OCI-LY1 (cell line): ENCODE measurements at regions not wholly inside any gene's neighbourhood (a gene's known extent, or its start where the extent isn't known, plus 50 kb on each side); places are given as distances from the start of the nearest gene placed in this dataset.

Experiments used
- H2AFZ ChIP-seq: fragments of 200-600 bp; sonication (generic), shearing (Covaris generic); 2 replicates; pipeline ENCODE4 v1.6.0; 2014; ENCODE audit warnings: antibody characterized with exemption, mild to moderate bottlenecking, low read length
- H3F3A ChIP-seq: fragments of 200-600 bp; sonication (generic), shearing (Covaris generic); 2 replicates; pipeline ENCODE4 v1.6.0; 2014; ENCODE audit warnings: mild to moderate bottlenecking, antibody characterized with exemption, low read length, moderate library complexity; ENCODE audit not compliant: insufficient read depth
- H3K27ac ChIP-seq: fragments of 200-600 bp; sonication (generic); 2 replicates; pipeline ENCODE4 v1.5.1; 2014; ENCODE audit warnings: low read length, mixed run types, mild to moderate bottlenecking, low read depth; ENCODE audit not compliant: poor library complexity, severe bottlenecking
- H3K27me3 ChIP-seq: fragments of 200-600 bp; sonication (generic); 2 replicates; pipeline ENCODE4 v1.6.0; 2014; ENCODE audit warnings: antibody characterized with exemption, mild to moderate bottlenecking, low read length, moderate library complexity; ENCODE audit not compliant: insufficient read depth
- H3K36me3 ChIP-seq: fragments of 200-600 bp; sonication (generic); 2 replicates; pipeline ENCODE4 v1.6.1; 2014; ENCODE audit warnings: mild to moderate bottlenecking, antibody characterized with exemption, low read length, moderate library complexity, mixed read lengths; ENCODE audit not compliant: insufficient read depth
- H3K4me1 ChIP-seq: fragments of 200-600 bp; sonication (generic); 2 replicates; pipeline ENCODE4 v1.5.1; 2014; ENCODE audit warnings: mild to moderate bottlenecking, low read length, moderate library complexity; ENCODE audit not compliant: insufficient read depth, severe bottlenecking
- H3K4me2 ChIP-seq: fragments of 200-600 bp; sonication (generic), shearing (Covaris generic); 2 replicates; pipeline ENCODE4 v1.6.1; 2014; ENCODE audit warnings: low read length
- H3K4me3 ChIP-seq: fragments of 200-600 bp; sonication (generic); 2 replicates; pipeline ENCODE4 v1.5.1; 2014; ENCODE audit warnings: low read length, low read depth, mild to moderate bottlenecking, mixed read lengths; ENCODE audit not compliant: poor library complexity, severe bottlenecking
- H3K79me2 ChIP-seq: fragments of 200-600 bp; shearing (Covaris generic); 2 replicates; pipeline ENCODE4 v1.6.1; 2016; ENCODE audit warnings: mixed run types, low read length, mixed read lengths; ENCODE audit not compliant: insufficient read depth
- H3K9ac ChIP-seq: fragments of 200-600 bp; sonication (generic), shearing (Covaris generic); 2 replicates; pipeline ENCODE4 v1.6.1; 2014; ENCODE audit warnings: mild to moderate bottlenecking, low read length, mixed read lengths
- H3K9me2 ChIP-seq: fragments of 200-600 bp; sonication (generic), shearing (Covaris generic); 2 replicates; pipeline ENCODE4 v1.6.1; 2014; ENCODE audit warnings: low read depth, mild to moderate bottlenecking, low read length, mixed read lengths
- H3K9me3 ChIP-seq: fragments of 200-600 bp; shearing (Covaris generic); 2 replicates; pipeline ENCODE4 v1.6.1; 2014; ENCODE audit warnings: low read length, mixed read lengths
- H4K20me1 ChIP-seq: fragments of 200-600 bp; sonication (generic), shearing (Covaris generic); 2 replicates; pipeline ENCODE4 v1.6.0; 2016; ENCODE audit warnings: mild to moderate bottlenecking, low read length; ENCODE audit not compliant: insufficient read depth
- EZH2 ChIP-seq: fragments of 200-600 bp; sonication (generic), shearing (Covaris generic); IDR thresholded peaks from 2 replicates; pipeline ENCODE4 v1.8.0; 2017; ENCODE audit warnings: borderline replicate concordance, mixed run types, mild to moderate bottlenecking, antibody characterized with exemption, low read length, moderate library complexity, mixed read lengths
- TF ChIP-seq, protein P1 (sequence below): fragments of 200-600 bp; sonication (generic), shearing (Covaris generic); IDR thresholded peaks from 2 replicates; pipeline ENCODE4 v1.5.1; 2017; ENCODE audit warnings: mild to moderate bottlenecking, antibody characterized with exemption, low read length, moderate library complexity, mixed read lengths

DNA sequence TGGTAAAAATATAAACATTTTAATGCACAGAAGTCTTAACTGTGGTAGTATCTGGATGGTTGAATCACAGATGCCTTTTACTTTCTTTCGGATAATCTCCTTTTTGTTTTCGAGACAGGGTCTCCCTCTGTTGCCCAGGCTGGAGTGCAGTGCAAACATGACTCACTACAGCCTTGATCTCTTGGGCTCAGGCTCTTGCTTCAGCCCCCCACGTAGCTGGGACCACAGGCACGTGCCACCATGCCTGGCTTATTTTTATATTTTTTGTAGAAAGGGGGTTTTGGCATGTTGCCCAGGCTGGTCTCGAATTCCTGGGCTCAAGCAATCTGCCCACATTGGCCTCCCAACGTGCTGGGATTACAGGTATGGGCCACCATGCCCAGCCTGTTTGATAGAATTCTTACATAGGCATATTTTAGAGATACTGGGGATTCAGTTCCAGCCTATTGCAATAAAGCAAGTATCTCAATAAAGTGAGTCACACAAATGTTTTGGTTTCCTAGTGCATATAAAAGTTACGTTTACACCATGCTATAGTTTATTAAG lies 99.2 kb downstream of the SNAPC1 start:
- H3K36me3 ChIP-seq: no peaks in the 10 kb centered on the region
- H3K9me3 ChIP-seq: no peaks in the 10 kb centered on the region
- no peaks in the 10 kb centered on the region for H3F3A ChIP-seq
- no peak overlapping the region for H3K4me2 ChIP-seq
- H3K4me1 ChIP-seq: no peaks in the 10 kb centered on the region
- H3K9me2 ChIP-seq: no peaks in the 10 kb centered on the region
- TF ChIP-seq EZH2: no peak
- TF ChIP-seq, protein P1, sequence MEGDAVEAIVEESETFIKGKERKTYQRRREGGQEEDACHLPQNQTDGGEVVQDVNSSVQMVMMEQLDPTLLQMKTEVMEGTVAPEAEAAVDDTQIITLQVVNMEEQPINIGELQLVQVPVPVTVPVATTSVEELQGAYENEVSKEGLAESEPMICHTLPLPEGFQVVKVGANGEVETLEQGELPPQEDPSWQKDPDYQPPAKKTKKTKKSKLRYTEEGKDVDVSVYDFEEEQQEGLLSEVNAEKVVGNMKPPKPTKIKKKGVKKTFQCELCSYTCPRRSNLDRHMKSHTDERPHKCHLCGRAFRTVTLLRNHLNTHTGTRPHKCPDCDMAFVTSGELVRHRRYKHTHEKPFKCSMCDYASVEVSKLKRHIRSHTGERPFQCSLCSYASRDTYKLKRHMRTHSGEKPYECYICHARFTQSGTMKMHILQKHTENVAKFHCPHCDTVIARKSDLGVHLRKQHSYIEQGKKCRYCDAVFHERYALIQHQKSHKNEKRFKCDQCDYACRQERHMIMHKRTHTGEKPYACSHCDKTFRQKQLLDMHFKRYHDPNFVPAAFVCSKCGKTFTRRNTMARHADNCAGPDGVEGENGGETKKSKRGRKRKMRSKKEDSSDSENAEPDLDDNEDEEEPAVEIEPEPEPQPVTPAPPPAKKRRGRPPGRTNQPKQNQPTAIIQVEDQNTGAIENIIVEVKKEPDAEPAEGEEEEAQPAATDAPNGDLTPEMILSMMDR: no peak
- H3K27me3 ChIP-seq: no peaks in the 10 kb centered on the region; the same call in 1 of the 2 replicates
- H3K79me2 ChIP-seq: no peaks in the 10 kb centered on the region
- no peak overlapping the region for H3K27ac ChIP-seq
- no peak overlapping the region for H3K4me3 ChIP-seq
- H2AFZ ChIP-seq: no peak overlapping the region
- H4K20me1 ChIP-seq: no peaks in the 10 kb centered on the region
- H3K9ac ChIP-seq: no peak overlapping the region

DNA sequence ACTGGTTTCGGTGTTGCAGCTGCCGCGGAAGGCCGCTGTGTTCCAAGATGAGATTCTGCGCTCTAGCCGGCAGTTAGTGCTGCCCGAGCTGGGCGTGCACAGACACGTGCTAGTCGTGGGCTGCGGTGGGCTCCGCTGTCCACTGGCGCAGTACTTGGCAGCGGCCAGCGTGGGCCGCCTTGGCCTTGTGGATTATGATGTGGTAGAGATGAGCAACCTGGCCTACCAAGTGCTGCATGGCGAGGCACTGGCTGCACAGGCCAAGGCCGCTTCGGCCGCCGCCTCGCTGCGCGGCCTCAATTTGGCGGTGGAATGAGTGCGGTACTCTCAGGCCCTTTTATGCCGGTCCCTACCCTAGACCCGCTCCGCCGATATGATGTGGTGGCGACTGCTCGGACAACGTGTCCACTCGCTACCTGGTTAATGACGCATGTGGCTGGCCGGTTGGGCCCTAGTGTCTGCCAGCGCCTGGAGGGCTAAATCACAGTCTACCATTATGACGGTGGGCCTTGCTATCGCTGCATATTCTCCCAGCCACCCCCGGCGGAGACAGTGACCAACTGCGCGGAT lies 102.2 kb downstream of the SNAPC1 start:
- no peaks in the 10 kb centered on the region for H4K20me1 ChIP-seq
- no peak overlapping the region for H2AFZ ChIP-seq
- no peak overlapping the region for H3K27ac ChIP-seq
- H3K4me3 ChIP-seq: no peak overlapping the region
- H3F3A ChIP-seq: no peaks in the 10 kb centered on the region
- H3K9me3 ChIP-seq: no peaks in the 10 kb centered on the region
- no peak overlapping the region for H3K9ac ChIP-seq
- no peaks in the 10 kb centered on the region for H3K36me3 ChIP-seq
- no peak overlapping the region for H3K4me2 ChIP-seq
- H3K79me2 ChIP-seq: no peaks in the 10 kb centered on the region
- H3K27me3 ChIP-seq: no peaks in the 10 kb centered on the region; the same call in 1 of the 2 replicates
- no peaks in the 10 kb centered on the region for H3K9me2 ChIP-seq
- H3K4me1 ChIP-seq: no peaks in the 10 kb centered on the region
- no peak for TF ChIP-seq EZH2
- TF ChIP-seq, protein P1: no peak

DNA sequence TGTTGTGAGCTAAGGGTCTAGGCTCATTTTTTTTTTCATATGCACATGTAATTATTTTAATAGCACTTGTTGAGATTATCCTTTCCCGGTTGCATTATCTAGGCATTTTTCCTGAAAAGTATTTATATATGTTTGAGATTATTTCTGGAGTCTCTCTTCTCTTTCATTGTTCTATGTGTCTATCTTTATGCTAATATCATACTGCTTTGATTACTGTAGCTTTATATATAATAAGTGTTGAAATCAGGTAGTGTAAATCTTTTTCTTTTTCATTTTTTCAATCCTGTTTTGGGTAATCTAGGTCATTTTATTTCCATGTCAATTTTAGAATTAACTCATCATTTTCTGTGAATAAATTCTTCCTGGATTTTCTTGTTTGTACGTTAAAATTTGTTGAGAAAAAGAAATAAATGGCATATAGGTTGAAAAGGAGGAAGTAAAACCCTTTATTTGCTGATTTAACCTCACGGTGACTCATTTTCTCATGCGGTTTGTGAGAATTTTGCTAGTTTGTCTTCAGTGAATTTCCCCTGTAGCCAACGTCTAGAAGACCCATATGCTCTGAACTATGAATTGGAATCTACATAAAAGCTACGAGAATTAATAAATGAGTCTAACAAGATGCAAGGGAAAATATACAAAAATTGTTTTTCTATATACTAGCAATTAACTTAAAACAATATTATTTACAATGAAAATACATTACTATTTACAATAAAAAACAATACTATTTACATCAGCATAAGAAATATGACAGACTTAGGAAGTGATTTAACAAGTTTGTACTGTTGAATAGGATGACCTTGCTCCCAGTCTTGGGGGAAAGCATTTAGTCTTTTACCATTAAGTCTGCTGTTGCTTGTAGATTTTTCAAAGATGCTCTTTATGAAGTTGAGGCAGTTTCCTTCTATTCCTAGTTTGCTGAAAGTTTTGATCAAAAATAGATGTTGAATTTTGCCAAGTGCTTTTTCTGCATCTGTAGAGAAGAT lies 105.0 kb downstream of the SNAPC1 start:
- Histone ChIP-seq H3K4me2 (no peak overlapping the region), H4K20me1 (no peaks in the 10 kb centered on the region)

More for the DNA sequence above, 105.0 kb downstream of the SNAPC1 start:
- TF ChIP-seq, protein P1: no peak
- TF ChIP-seq EZH2: no peak
- Histone ChIP-seq H2AFZ (no peak overlapping the region), H3K4me3 (no peak overlapping the region), H3K9me3 (peaks cover 6% of the 10 kb centered on the region), H3K9me2 (no peaks in the 10 kb centered on the region), H3K79me2 (no peaks in the 10 kb centered on the region), H3K9ac (no peak overlapping the region), H3K27me3 (no peaks in the 10 kb centered on the region), H3K27ac (no peak overlapping the region), H3K4me1 (no peaks in the 10 kb centered on the region), H3F3A (no peaks in the 10 kb centered on the region), H3K36me3 (no peaks in the 10 kb centered on the region)
